GM10266 (cell line): ENCODE measurements at regions not wholly inside any gene's neighbourhood (a gene's known extent, or its start where the extent isn't known, plus 50 kb on each side); places are given as distances from the start of the nearest gene placed in this dataset.

Experiments
- DNase-seq: peaks from one replicate; pipeline ENCODE4 v3.0.0; 2012; ENCODE audit errors: extremely low spot score
- CTCF ChIP-seq: IDR thresholded peaks from 2 replicates; pipeline ENCODE4 v1.5.1; 2012; ENCODE audit warnings: mild to moderate bottlenecking, low read depth; ENCODE audit not compliant: control insufficient read depth, insufficient read depth; ENCODE audit errors: missing control alignments

DNA sequence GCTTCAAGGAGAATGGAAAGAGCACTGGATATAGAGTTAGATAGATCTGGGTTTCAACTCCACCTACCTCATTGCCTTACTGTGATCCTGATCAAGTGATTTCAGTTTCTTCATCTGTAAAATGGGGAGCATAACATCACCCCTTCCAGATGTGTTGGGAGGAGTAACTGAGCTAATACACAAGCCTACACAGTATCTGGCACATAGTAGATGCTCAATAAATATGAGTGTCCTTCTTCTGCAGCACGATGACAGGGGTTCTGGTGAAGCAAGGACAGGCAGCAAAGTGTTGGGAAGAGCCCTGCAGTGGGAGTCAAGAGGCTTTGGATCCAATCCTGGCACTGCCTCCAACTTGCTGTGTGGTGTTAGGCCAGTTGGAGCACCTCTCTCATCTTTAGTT lies 270.0 kb downstream of the UACA start:
- TF ChIP-seq CTCF = no peak
- DNase-seq = no peak

- TF ChIP-seq CTCF = no peak
- DNase-seq = peak; percentile 65
Measured at GRCh38 chr15:70492240-70493177, 270.8 kb downstream of the UACA start.

DNA sequence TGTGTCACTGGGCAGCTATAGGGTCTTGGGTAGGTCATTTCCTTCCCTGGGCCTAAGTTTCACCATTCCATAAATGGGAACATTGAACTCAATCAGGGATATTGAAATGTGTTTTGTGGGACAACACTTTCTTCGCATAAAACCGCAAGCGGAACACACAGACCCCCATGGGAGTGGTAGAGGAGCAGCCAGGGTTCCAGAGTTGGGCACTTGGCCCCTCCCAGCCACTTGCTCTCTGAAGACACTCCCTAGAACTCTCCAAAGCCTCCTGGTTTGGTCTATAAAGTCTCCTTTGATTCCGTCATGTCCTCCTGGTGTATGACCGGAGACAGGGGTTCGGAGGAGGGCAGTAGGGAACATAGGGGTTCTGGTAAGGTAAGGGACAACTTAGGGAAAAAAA lies 271.7 kb downstream of the UACA start:
- no peak for DNase-seq
- TF ChIP-seq CTCF = no peak

DNA sequence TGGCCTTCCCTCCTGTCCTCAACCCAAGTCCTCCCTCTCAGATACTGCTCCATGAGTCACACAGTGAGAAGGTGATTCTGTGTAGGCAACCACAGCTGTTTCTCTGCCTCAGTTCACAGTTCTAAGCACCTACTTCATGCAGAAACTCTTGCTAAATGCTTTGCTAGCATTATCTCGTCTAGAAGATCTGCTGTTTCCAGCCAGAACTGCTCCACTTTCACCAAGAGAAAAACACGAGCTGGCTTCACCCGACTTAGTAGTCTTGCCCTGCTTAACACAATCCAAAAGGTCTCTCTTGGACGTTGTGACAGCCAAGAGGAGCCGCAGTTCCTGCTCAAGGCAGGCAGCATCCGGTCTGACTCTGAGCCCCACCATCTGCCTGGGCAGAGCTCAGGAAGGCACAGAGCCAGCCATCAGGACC lies 272.1 kb downstream of the UACA start:
- no peak for TF ChIP-seq CTCF
- DNase-seq = no peak

DNA sequence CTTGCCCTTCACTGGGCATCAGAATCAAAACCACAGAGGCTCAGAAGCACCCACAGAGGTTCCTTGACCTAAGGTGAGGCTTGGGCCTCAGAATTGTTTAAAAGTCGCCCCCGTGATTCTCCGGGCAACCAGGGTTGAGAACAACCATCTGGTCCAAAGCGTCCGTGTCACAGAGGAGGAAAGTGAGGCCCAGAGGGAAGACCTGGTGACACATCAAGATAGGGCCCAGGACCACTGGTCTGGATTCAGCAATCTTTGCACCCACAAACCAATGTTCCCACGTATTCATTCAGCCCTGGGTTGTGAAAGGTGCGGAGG lies 272.6 kb downstream of the UACA start:
- no peak for TF ChIP-seq CTCF
- DNase-seq = no peak

- TF ChIP-seq CTCF = no peak
- DNase-seq = no peak
Measured at GRCh38 chr15:70490148-70490837, 273.1 kb downstream of the UACA start.
